ENCODE measurements at regions not wholly inside any gene's neighbourhood (a gene's known extent, or its start where the extent isn't known, plus 50 kb on each side); places are given as distances from the start of the nearest gene placed in this dataset.

- WGBS, 2 donors, result 54 to 78% methylated on average over 2 of the region's 2 CpGs
- no peak overlapping the region for H3K27ac ChIP-seq (ENCODE audit: low read depth in 1 of 2, low read length in 1 of 2)
- ATAC-seq (ENCODE audit: insufficient read depth, low FRiP score), result no peak
- TF ChIP-seq, protein P1, sequence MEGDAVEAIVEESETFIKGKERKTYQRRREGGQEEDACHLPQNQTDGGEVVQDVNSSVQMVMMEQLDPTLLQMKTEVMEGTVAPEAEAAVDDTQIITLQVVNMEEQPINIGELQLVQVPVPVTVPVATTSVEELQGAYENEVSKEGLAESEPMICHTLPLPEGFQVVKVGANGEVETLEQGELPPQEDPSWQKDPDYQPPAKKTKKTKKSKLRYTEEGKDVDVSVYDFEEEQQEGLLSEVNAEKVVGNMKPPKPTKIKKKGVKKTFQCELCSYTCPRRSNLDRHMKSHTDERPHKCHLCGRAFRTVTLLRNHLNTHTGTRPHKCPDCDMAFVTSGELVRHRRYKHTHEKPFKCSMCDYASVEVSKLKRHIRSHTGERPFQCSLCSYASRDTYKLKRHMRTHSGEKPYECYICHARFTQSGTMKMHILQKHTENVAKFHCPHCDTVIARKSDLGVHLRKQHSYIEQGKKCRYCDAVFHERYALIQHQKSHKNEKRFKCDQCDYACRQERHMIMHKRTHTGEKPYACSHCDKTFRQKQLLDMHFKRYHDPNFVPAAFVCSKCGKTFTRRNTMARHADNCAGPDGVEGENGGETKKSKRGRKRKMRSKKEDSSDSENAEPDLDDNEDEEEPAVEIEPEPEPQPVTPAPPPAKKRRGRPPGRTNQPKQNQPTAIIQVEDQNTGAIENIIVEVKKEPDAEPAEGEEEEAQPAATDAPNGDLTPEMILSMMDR (IDR thresholded peaks at IDR 0.05; ENCODE audit: control extremely low read depth, extremely low read depth), result no peak
- no peaks in the 10 kb centered on the region for H3K4me1 ChIP-seq (ENCODE audit: control insufficient read depth in 5 of 5, insufficient read depth in 5 of 5, low read length in 5 of 5)
- no peaks in the 10 kb centered on the region for H3K36me3 ChIP-seq (ENCODE audit: control insufficient read depth in 4 of 4, insufficient read depth in 4 of 4, low read length in 4 of 4)
- no peak overlapping the region for H3K9ac ChIP-seq (ENCODE audit: insufficient read depth in 1 of 2, low read length in 2 of 2)
- no peaks in the 10 kb centered on the region for H3K27me3 ChIP-seq (ENCODE audit: control insufficient read depth in 3 of 3, insufficient read depth in 3 of 3, low read length in 2 of 3)
- DNase-seq, result no peak
- no peaks in the 10 kb centered on the region for H3K9me3 ChIP-seq (ENCODE audit: control insufficient read depth in 4 of 4, insufficient read depth in 3 of 4, low read length in 3 of 4)
- no peak overlapping the region for H3K4me3 ChIP-seq
Observed at GRCh38 chr2:221975151-221975550, 323.6 kb downstream of the PAX3 start.

- H3K9ac ChIP-seq (ENCODE audit: insufficient read depth in 1 of 2, low read length in 2 of 2), result no peak overlapping the region
- TF ChIP-seq, protein P1 (IDR thresholded peaks at IDR 0.05; ENCODE audit: control extremely low read depth, extremely low read depth), result no peak
- no peaks in the 10 kb centered on the region for H3K36me3 ChIP-seq (ENCODE audit: control insufficient read depth in 4 of 4, insufficient read depth in 4 of 4, low read length in 4 of 4)
- H3K27ac ChIP-seq (ENCODE audit: low read depth in 1 of 2, low read length in 1 of 2), result no peak overlapping the region
- no peaks in the 10 kb centered on the region for H3K9me3 ChIP-seq (ENCODE audit: control insufficient read depth in 4 of 4, insufficient read depth in 3 of 4, low read length in 3 of 4)
- DNase-seq, result no peak
- no peaks in the 10 kb centered on the region for H3K27me3 ChIP-seq (ENCODE audit: control insufficient read depth in 3 of 3, insufficient read depth in 3 of 3, low read length in 2 of 3)
- ATAC-seq (ENCODE audit: insufficient read depth, low FRiP score), result no peak
- no peak overlapping the region for H3K4me3 ChIP-seq
- H3K4me1 ChIP-seq (ENCODE audit: control insufficient read depth in 5 of 5, insufficient read depth in 5 of 5, low read length in 5 of 5), result no peaks in the 10 kb centered on the region
- 78 to 94% methylated on average over 2 of the region's 2 CpGs for WGBS, 2 donors
Observed at GRCh38 chr2:221973902-221974301, 324.9 kb downstream of the PAX3 start.

GRCh38 chr2:221973502-221973901, 325.3 kb downstream of the PAX3 start:
- no peaks in the 10 kb centered on the region for H3K4me1 ChIP-seq (ENCODE audit: control insufficient read depth in 5 of 5, insufficient read depth in 5 of 5, low read length in 5 of 5)
- no peak for ATAC-seq (ENCODE audit: insufficient read depth, low FRiP score)
- no peak for DNase-seq
- no peaks in the 10 kb centered on the region for H3K36me3 ChIP-seq (ENCODE audit: control insufficient read depth in 4 of 4, insufficient read depth in 4 of 4, low read length in 4 of 4)
- TF ChIP-seq, protein P1 (IDR thresholded peaks at IDR 0.05; ENCODE audit: control extremely low read depth, extremely low read depth), result no peak
- WGBS, 2 donors, result 90 to 96% methylated on average over 3 of the region's 3 CpGs
- H3K27me3 ChIP-seq (ENCODE audit: control insufficient read depth in 3 of 3, insufficient read depth in 3 of 3, low read length in 2 of 3), result no peaks in the 10 kb centered on the region
- H3K4me3 ChIP-seq, result no peak overlapping the region
- H3K9me3 ChIP-seq (ENCODE audit: control insufficient read depth in 4 of 4, insufficient read depth in 3 of 4, low read length in 3 of 4), result no peaks in the 10 kb centered on the region
- H3K27ac ChIP-seq (ENCODE audit: low read depth in 1 of 2, low read length in 1 of 2), result no peak overlapping the region
- H3K9ac ChIP-seq (ENCODE audit: insufficient read depth in 1 of 2, low read length in 2 of 2), result no peak overlapping the region

DNA sequence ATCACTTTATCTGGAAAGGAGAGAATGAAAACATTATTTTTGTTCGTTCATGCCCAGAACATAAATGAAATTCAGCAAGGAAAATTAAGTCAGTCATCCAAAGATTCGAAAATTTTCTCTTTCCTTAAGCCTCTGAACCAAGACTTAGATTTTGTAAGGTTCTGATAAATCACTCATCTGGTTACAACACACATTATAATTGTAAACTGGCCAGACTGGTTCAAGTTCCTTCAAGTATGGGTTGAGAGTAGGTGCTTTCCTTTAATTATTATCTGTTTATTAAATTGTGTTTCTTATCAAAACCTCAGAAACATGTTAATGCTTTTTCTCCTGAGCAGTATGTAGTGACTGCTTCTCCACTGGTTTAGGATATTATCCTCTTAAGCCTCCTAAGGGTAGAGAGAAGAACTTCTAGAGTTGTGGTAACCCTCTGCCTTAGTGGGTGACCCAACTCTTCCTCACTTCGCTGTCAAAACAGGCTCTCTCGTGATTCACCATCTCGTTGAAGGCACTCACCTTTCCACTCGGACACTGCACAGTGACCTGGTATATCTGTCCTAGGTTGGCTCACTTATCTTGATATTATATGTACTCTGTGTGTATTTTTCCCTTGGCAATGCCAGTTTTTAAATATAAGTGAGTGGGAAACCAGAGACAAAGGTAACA, 325.9 kb downstream of the PAX3 start:
- ATAC-seq (ENCODE audit: insufficient read depth, low FRiP score) (no peak), DNase-seq (no peak)
- Histone ChIP-seq H3K4me1 (ENCODE audit: control insufficient read depth in 5 of 5, insufficient read depth in 5 of 5, low read length in 5 of 5) (no peaks in the 10 kb centered on the region), H3K27ac (ENCODE audit: low read depth in 1 of 2, low read length in 1 of 2) (no peak overlapping the region), H3K9ac (ENCODE audit: insufficient read depth in 1 of 2, low read length in 2 of 2) (no peak overlapping the region), H3K27me3 (ENCODE audit: control insufficient read depth in 3 of 3, insufficient read depth in 3 of 3, low read length in 2 of 3) (no peaks in the 10 kb centered on the region), H3K9me3 (ENCODE audit: control insufficient read depth in 4 of 4, insufficient read depth in 3 of 4, low read length in 3 of 4) (no peaks in the 10 kb centered on the region), H3K4me3 (no peak overlapping the region), H3K36me3 (ENCODE audit: control insufficient read depth in 4 of 4, insufficient read depth in 4 of 4, low read length in 4 of 4) (no peaks in the 10 kb centered on the region)
- 67 to 79% methylated on average over 6 of the region's 6 CpGs for WGBS, 2 donors
- TF ChIP-seq, protein P1 (IDR thresholded peaks at IDR 0.05; ENCODE audit: control extremely low read depth, extremely low read depth), result no peak

Data from lung (tissue), 11 donors.